ENCODE measurements at regions not wholly inside any gene's neighbourhood (a gene's known extent, or its start where the extent isn't known, plus 50 kb on each side); places are given as distances from the start of the nearest gene placed in this dataset.

DNA sequence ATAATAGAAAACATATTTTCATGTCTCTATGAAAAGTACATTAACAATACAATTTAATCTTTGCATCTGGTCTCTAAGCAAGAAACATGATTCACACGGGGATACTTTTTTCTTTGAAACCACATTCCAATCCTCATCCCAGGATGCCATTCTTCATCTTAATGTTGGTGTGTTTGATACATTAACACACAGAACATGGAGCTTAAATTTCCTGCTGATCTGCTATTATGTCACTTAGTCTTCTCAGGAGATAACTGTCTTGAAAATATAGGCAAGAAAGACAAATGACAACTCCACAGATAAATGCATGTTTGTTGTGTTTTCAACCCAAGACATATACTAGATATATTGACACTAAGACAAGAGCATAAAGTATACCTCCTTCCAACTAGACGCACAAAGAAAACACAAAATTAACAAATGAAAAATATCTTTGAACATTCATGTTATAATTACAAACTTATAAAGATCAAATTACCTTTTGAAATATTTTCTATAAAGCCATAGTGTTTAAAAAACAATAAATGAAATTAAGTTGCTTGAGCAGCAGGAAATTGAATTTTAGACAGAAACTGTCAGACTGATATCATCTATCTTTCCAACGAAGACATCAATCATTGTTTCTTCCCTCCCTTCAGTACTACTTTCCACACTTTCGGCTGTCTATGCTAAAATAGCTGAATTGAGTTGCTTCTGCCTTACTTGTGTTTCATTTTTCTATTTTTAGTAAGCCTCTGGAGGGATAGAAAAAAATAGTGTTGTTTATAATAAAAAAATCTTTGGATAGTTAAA lies 1676.7 kb upstream of the CDH9 start:
- DNase-seq (ENCODE audit: low read depth in 2 of 2) = no peak

DNA sequence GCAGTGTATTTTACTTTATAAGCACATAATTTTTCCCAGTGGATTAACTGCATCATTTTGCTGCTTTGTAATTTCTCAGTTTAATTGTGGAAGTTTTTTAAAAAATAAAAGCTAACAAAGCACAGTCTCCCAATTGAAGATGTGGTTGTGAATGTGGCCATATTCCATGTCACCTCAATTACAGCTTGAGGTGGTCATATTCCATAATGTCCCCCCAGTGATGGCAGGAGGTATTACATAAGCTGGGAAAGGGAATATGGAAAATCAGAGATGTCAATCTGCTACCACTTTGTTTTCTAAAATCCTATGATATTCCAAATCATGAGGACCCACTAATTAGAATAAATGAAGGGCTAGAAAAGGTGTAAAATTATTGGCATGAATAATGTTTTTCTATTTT lies 1672.0 kb upstream of the CDH9 start:
- no peak overlapping the region for H3K4me2 ChIP-seq (ENCODE audit: extremely low read depth, insufficient read depth, low read length)
- TF ChIP-seq EZH2 (IDR thresholded peaks at IDR 0.05; ENCODE audit: low read length, missing control alignments) = no peak
- TF ChIP-seq, protein P1, sequence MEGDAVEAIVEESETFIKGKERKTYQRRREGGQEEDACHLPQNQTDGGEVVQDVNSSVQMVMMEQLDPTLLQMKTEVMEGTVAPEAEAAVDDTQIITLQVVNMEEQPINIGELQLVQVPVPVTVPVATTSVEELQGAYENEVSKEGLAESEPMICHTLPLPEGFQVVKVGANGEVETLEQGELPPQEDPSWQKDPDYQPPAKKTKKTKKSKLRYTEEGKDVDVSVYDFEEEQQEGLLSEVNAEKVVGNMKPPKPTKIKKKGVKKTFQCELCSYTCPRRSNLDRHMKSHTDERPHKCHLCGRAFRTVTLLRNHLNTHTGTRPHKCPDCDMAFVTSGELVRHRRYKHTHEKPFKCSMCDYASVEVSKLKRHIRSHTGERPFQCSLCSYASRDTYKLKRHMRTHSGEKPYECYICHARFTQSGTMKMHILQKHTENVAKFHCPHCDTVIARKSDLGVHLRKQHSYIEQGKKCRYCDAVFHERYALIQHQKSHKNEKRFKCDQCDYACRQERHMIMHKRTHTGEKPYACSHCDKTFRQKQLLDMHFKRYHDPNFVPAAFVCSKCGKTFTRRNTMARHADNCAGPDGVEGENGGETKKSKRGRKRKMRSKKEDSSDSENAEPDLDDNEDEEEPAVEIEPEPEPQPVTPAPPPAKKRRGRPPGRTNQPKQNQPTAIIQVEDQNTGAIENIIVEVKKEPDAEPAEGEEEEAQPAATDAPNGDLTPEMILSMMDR (conservative IDR thresholded peaks at IDR 0.05 in 1 of 2, IDR thresholded peaks at IDR 0.05 in 1 of 2; ENCODE audit: low read depth in 1 of 2, low read length in 2 of 2) = no peak

More for the DNA sequence above, 1676.7 kb upstream of the CDH9 start:
- Histone ChIP-seq H2AFZ (ENCODE audit: low read length) (no peak overlapping the region), H3K9ac (ENCODE audit: insufficient read depth, low read length) (no peak overlapping the region), H3K27me3 (ENCODE audit: control insufficient read depth, insufficient read depth, low read length) (no peaks in the 10 kb centered on the region), H3K79me2 (ENCODE audit: control insufficient read depth, insufficient read depth, low read length) (no peaks in the 10 kb centered on the region), H3K36me3 (ENCODE audit: control insufficient read depth, insufficient read depth, low read length) (no peaks in the 10 kb centered on the region), H3K9me3 (ENCODE audit: control insufficient read depth, insufficient read depth, low read depth, low read length) (no peaks in the 10 kb centered on the region), H3K4me2 (ENCODE audit: extremely low read depth, insufficient read depth, low read length) (no peak overlapping the region), H4K20me1 (ENCODE audit: control insufficient read depth, extremely low read depth, insufficient read depth, low read length) (no peaks in the 10 kb centered on the region), H3K4me3 (replicated peaks in 1 of 4; ENCODE audit: control extremely low read depth in 1 of 4, insufficient read depth in 1 of 4, low read depth in 3 of 4, low read length in 4 of 4) (no peak overlapping the region), H3K27ac (ENCODE audit: insufficient read depth, low read length) (no peak overlapping the region), H3K4me1 (ENCODE audit: control insufficient read depth, extremely low read depth, insufficient read depth, low read length) (no peaks in the 10 kb centered on the region)
- no peak for TF ChIP-seq EZH2 (IDR thresholded peaks at IDR 0.05; ENCODE audit: low read length, missing control alignments)
- TF ChIP-seq, protein P1 (conservative IDR thresholded peaks at IDR 0.05 in 1 of 2, IDR thresholded peaks at IDR 0.05 in 1 of 2; ENCODE audit: low read depth in 1 of 2, low read length in 2 of 2) = no peak

DNA sequence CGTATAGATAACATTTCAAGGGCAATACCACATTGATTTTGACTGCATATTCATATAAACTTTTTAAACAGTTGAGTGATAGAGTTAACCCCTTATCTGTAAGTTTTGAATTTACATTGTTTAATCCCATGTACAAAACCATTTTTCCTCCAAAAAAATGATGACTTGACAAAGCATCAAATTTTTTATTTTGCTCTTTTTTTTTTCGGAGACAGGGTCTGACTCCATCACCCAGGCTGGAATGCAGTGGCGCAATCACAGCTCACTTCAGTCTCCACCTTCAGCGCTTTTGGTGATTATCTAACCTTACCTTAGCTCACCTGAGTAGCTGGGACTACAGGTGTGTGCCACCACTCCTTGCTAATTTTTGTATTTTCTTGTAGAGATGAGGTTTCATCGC lies 1670.1 kb upstream of the CDH9 start:
- Histone ChIP-seq H3K27ac (ENCODE audit: insufficient read depth, low read length) (no peak overlapping the region), H4K20me1 (ENCODE audit: control insufficient read depth, extremely low read depth, insufficient read depth, low read length) (no peaks in the 10 kb centered on the region), H3K36me3 (ENCODE audit: control insufficient read depth, insufficient read depth, low read length) (no peaks in the 10 kb centered on the region), H3K9ac (ENCODE audit: insufficient read depth, low read length) (no peak overlapping the region), H3K4me2 (ENCODE audit: extremely low read depth, insufficient read depth, low read length) (no peak overlapping the region), H2AFZ (ENCODE audit: low read length) (no peak overlapping the region), H3K79me2 (ENCODE audit: control insufficient read depth, insufficient read depth, low read length) (no peaks in the 10 kb centered on the region), H3K4me3 (replicated peaks in 1 of 4; ENCODE audit: control extremely low read depth in 1 of 4, insufficient read depth in 1 of 4, low read depth in 3 of 4, low read length in 4 of 4) (no peak overlapping the region), H3K9me3 (ENCODE audit: control insufficient read depth, insufficient read depth, low read depth, low read length) (no peaks in the 10 kb centered on the region), H3K4me1 (ENCODE audit: control insufficient read depth, extremely low read depth, insufficient read depth, low read length) (no peaks in the 10 kb centered on the region), H3K27me3 (ENCODE audit: control insufficient read depth, insufficient read depth, low read length) (no peaks in the 10 kb centered on the region)
- TF ChIP-seq, protein P1 (conservative IDR thresholded peaks at IDR 0.05 in 1 of 2, IDR thresholded peaks at IDR 0.05 in 1 of 2; ENCODE audit: low read depth in 1 of 2, low read length in 2 of 2) = no peak
- TF ChIP-seq EZH2 (IDR thresholded peaks at IDR 0.05; ENCODE audit: low read length, missing control alignments) = no peak
- DNase-seq (ENCODE audit: low read depth in 2 of 2) = no peak

More for the DNA sequence above, 1672.0 kb upstream of the CDH9 start:
- Histone ChIP-seq H3K9ac (ENCODE audit: insufficient read depth, low read length) (no peak overlapping the region), H3K79me2 (ENCODE audit: control insufficient read depth, insufficient read depth, low read length) (no peaks in the 10 kb centered on the region), H3K9me3 (ENCODE audit: control insufficient read depth, insufficient read depth, low read depth, low read length) (no peaks in the 10 kb centered on the region), H3K27ac (ENCODE audit: insufficient read depth, low read length) (no peak overlapping the region), H3K4me1 (ENCODE audit: control insufficient read depth, extremely low read depth, insufficient read depth, low read length) (no peaks in the 10 kb centered on the region), H4K20me1 (ENCODE audit: control insufficient read depth, extremely low read depth, insufficient read depth, low read length) (no peaks in the 10 kb centered on the region), H2AFZ (ENCODE audit: low read length) (no peak overlapping the region), H3K4me3 (replicated peaks in 1 of 4; ENCODE audit: control extremely low read depth in 1 of 4, insufficient read depth in 1 of 4, low read depth in 3 of 4, low read length in 4 of 4) (no peak overlapping the region), H3K27me3 (ENCODE audit: control insufficient read depth, insufficient read depth, low read length) (no peaks in the 10 kb centered on the region), H3K36me3 (ENCODE audit: control insufficient read depth, insufficient read depth, low read length) (no peaks in the 10 kb centered on the region)
- no peak for DNase-seq (ENCODE audit: low read depth in 2 of 2)

Data from fibroblast of lung (primary cell).